ENCODE measurements at regions not wholly inside any gene's neighbourhood (a gene's known extent, or its start where the extent isn't known, plus 50 kb on each side); places are given as distances from the start of the nearest gene placed in this dataset.

- Histone ChIP-seq H3K36me3 (replicated peaks in 1 of 2; ENCODE audit: control insufficient read depth in 1 of 2, insufficient read depth in 2 of 2, low read length in 2 of 2) (no peaks in the 10 kb centered on the region), H3K9me3 (replicated peaks in 1 of 2; ENCODE audit: control insufficient read depth in 1 of 2, insufficient read depth in 1 of 2, low read length in 2 of 2) (no peaks in the 10 kb centered on the region), H3K79me2 (ENCODE audit: insufficient read depth, low read length) (no peaks in the 10 kb centered on the region), H3K4me3 (replicated peaks in 1 of 3; ENCODE audit: low read depth in 2 of 3, low read length in 3 of 3) (no peak overlapping the region), H3K4me2 (replicated peaks; ENCODE audit: extremely low read depth, low read length, poor library complexity, severe bottlenecking) (no peak overlapping the region), H3K27ac (ENCODE audit: low read depth in 1 of 2, low read length in 2 of 2) (no peak overlapping the region), H3K4me1 (ENCODE audit: control insufficient read depth in 1 of 2, insufficient read depth in 2 of 2, low read length in 2 of 2) (no peaks in the 10 kb centered on the region), H2AFZ (ENCODE audit: insufficient read depth, low read depth, low read length, poor library complexity, severe bottlenecking) (no peak overlapping the region), H3K27me3 (ENCODE audit: control insufficient read depth in 2 of 2, insufficient read depth in 2 of 2, low read length in 2 of 2) (no peaks in the 10 kb centered on the region), H3K9ac (ENCODE audit: insufficient read depth, low read length, poor library complexity, severe bottlenecking) (no peak overlapping the region), H4K20me1 (ENCODE audit: insufficient read depth, low read length) (no peaks in the 10 kb centered on the region)
- H3K4me1 Mint-ChIP-seq, result peaks cover 7% of the 10 kb centered on the region
- no peak for TF ChIP-seq CTCF (IDR thresholded peaks at IDR 0.05)
- no peak overlapping the region for H3K4me3 Mint-ChIP-seq
- no peaks in the 10 kb centered on the region for H3K27me3 Mint-ChIP-seq (ENCODE audit: low read depth in 3 of 3)
- peak; percentile 2 to 31 (median 3) for DNase-seq
- intact Hi-C loops (cut with micrococcal nuclease), result no loop called here
- peaks cover 0 to 4% (median 0%) of the 10 kb centered on the region in 7 donors for H3K9me3 Mint-ChIP-seq
- H3K27ac Mint-ChIP-seq, result peak overlapping the region in 1 of 7 donors; percentile 58
- H3K36me3 Mint-ChIP-seq, result no peaks in the 10 kb centered on the region
- WGBS (ENCODE audit: insufficient coverage), result no CpG with 5 or more reads among the region's 1 CpG
Observed at GRCh38 chr4:123163501-123163900, 233.1 kb upstream of the SPRY1 start.

GRCh38 chr4:123166023-123166422, 230.6 kb upstream of the SPRY1 start:
- no peak overlapping the region for H3K4me3 Mint-ChIP-seq
- H3K27ac Mint-ChIP-seq, result no peak overlapping the region
- no peaks in the 10 kb centered on the region for H3K36me3 Mint-ChIP-seq
- Histone ChIP-seq H4K20me1 (ENCODE audit: insufficient read depth, low read length) (no peaks in the 10 kb centered on the region), H3K27me3 (ENCODE audit: control insufficient read depth in 2 of 2, insufficient read depth in 2 of 2, low read length in 2 of 2) (no peaks in the 10 kb centered on the region), H3K27ac (ENCODE audit: low read depth in 1 of 2, low read length in 2 of 2) (no peak overlapping the region), H3K36me3 (replicated peaks in 1 of 2; ENCODE audit: control insufficient read depth in 1 of 2, insufficient read depth in 2 of 2, low read length in 2 of 2) (no peaks in the 10 kb centered on the region), H3K4me3 (replicated peaks in 1 of 3; ENCODE audit: low read depth in 2 of 3, low read length in 3 of 3) (no peak overlapping the region), H3K79me2 (ENCODE audit: insufficient read depth, low read length) (no peaks in the 10 kb centered on the region), H3K4me1 (ENCODE audit: control insufficient read depth in 1 of 2, insufficient read depth in 2 of 2, low read length in 2 of 2) (no peaks in the 10 kb centered on the region), H3K9me3 (replicated peaks in 1 of 2; ENCODE audit: control insufficient read depth in 1 of 2, insufficient read depth in 1 of 2, low read length in 2 of 2) (no peaks in the 10 kb centered on the region), H3K4me2 (replicated peaks; ENCODE audit: extremely low read depth, low read length, poor library complexity, severe bottlenecking) (no peak overlapping the region), H2AFZ (ENCODE audit: insufficient read depth, low read depth, low read length, poor library complexity, severe bottlenecking) (no peak overlapping the region), H3K9ac (ENCODE audit: insufficient read depth, low read length, poor library complexity, severe bottlenecking) (no peak overlapping the region)
- WGBS (ENCODE audit: insufficient coverage), result 80% methylated on average over 1 of the region's 3 CpGs
- H3K9me3 Mint-ChIP-seq, result peaks cover 0 to 4% (median 0%) of the 10 kb centered on the region in 7 donors
- H3K27me3 Mint-ChIP-seq (ENCODE audit: low read depth in 3 of 3), result no peaks in the 10 kb centered on the region
- peaks cover 7% of the 10 kb centered on the region for H3K4me1 Mint-ChIP-seq
- no peak for TF ChIP-seq CTCF (IDR thresholded peaks at IDR 0.05)
- DNase-seq, result no peak
- intact Hi-C loops (cut with micrococcal nuclease), result no loop called here
